ENCODE measurements at regions not wholly inside any gene's neighbourhood (a gene's known extent, or its start where the extent isn't known, plus 50 kb on each side); places are given as distances from the start of the nearest gene placed in this dataset.

DNA sequence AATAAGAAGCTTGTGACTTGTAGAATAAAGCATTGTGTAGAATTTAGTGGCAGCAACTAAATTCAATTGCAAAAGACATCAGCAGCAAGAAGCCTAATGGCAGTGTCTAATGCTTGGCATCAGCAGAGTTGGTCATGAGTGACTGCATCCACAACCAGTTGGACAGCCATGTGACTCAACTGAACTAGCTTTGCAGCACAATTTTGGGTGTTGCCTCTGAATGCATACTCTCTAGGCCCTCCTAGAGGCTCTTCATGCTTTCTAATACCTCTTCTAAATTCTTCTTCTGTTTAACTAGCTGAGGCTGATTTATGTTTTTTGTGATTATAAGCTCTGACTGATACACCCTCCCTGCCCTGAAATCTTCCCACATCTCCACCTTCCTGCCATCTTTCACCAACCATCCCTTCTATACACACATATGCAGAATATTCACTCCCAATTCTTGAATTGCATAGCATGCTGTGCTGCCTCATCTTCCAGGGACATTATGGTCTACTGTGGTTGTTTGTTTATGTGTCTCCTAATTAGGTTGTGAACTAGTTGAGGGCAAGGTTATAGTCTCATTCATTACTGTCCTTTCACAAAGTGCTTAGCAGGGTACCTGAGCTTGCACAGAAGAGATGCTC lies 266.7 kb upstream of the GJB5 start:
- no peak for DNase-seq (ENCODE audit: low read depth, low spot score)
- CTCF ChIA-PET = no interaction called here
- Histone ChIP-seq H3K9me1 (replicated peaks; ENCODE audit: control insufficient read depth, extremely low read depth, insufficient read depth, low read length) (no peaks in the 10 kb centered on the region), H3K9me3 (replicated peaks; ENCODE audit: control insufficient read depth, insufficient read depth, low read length) (peaks cover 1% of the 10 kb centered on the region), H3K4me3 (replicated peaks in 1 of 3; ENCODE audit: insufficient read depth in 1 of 3, low read depth in 1 of 3, low read length in 3 of 3) (no peak overlapping the region), H3K27me3 (ENCODE audit: control insufficient read depth in 2 of 2, insufficient read depth in 2 of 2, low read length in 2 of 2) (no peaks in the 10 kb centered on the region), H2AFZ (ENCODE audit: low read depth, low read length) (no peak overlapping the region), H3K4me2 (ENCODE audit: insufficient read depth, low read length) (no peak overlapping the region), H3K27ac (ENCODE audit: insufficient read depth, low read depth, low read length) (no peak overlapping the region), H4K20me1 (replicated peaks; ENCODE audit: control insufficient read depth, extremely low read depth, insufficient read depth, low read length) (no peaks in the 10 kb centered on the region), H3K9ac (replicated peaks; ENCODE audit: extremely low read depth, insufficient read depth, low read length) (no peak overlapping the region), H3K79me2 (ENCODE audit: control insufficient read depth, insufficient read depth, low read length) (no peaks in the 10 kb centered on the region), H3K4me1 (ENCODE audit: control insufficient read depth, extremely low read depth, insufficient read depth, low read length) (no peaks in the 10 kb centered on the region), H3K36me3 (ENCODE audit: control insufficient read depth in 2 of 2, extremely low read depth in 1 of 2, insufficient read depth in 2 of 2, low read length in 2 of 2) (no peaks in the 10 kb centered on the region)
- TF ChIP-seq JUN (IDR thresholded peaks at IDR 0.05; ENCODE audit: borderline replicate concordance, insufficient read depth, insufficient read length, low read depth) (no peak), MYC (IDR thresholded peaks at IDR 0.05; ENCODE audit: low read depth, low read length) (no peak), POLR2A (IDR thresholded peaks at IDR 0.05; ENCODE audit: low read depth, low read length) (no peak), GATA2 (IDR thresholded peaks at IDR 0.05; ENCODE audit: insufficient read depth, insufficient read length, low read depth, low read length) (no peak)
- TF ChIP-seq, protein P1, sequence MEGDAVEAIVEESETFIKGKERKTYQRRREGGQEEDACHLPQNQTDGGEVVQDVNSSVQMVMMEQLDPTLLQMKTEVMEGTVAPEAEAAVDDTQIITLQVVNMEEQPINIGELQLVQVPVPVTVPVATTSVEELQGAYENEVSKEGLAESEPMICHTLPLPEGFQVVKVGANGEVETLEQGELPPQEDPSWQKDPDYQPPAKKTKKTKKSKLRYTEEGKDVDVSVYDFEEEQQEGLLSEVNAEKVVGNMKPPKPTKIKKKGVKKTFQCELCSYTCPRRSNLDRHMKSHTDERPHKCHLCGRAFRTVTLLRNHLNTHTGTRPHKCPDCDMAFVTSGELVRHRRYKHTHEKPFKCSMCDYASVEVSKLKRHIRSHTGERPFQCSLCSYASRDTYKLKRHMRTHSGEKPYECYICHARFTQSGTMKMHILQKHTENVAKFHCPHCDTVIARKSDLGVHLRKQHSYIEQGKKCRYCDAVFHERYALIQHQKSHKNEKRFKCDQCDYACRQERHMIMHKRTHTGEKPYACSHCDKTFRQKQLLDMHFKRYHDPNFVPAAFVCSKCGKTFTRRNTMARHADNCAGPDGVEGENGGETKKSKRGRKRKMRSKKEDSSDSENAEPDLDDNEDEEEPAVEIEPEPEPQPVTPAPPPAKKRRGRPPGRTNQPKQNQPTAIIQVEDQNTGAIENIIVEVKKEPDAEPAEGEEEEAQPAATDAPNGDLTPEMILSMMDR (IDR thresholded peaks at IDR 0.05; ENCODE audit: extremely low read depth in 1 of 2, insufficient read depth in 1 of 2, low read depth in 1 of 2, low read length in 2 of 2) = no peak
- no TSS peak for BruUV-seq (replicated peaks)
- POLR2A ChIA-PET = no interaction called here
- dilution Hi-C loops (cut with MboI; ENCODE audit: extremely low pct_ligation_motif_present, low sequenced_read_pairs) (no loop called here), intact Hi-C loops (cut with micrococcal nuclease) (no loop called here)
- FAIRE-seq = no peak

DNA sequence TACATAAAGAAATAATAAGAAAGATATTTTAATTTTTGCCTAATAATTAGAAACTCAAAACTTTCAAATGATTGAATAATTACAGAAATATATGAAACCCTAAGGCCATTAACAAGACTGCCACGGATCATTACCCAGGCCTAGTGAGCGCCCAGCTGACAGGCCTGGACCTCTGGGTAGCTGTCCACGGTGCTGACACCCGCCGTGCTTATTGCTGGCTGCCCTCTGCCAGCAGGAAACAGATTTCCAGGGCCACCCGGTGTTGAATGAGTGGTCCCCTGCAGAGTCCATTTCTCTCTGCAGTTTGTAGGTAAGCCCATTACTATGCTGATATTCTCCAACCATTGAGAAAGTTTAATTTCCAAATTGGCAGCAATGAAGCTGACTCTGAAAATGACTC lies 254.4 kb upstream of the GJB5 start:
- CTCF ChIA-PET = no interaction called here
- no peak for FAIRE-seq
- intact Hi-C loops (cut with micrococcal nuclease) = no loop called here

More for the DNA sequence above, 254.4 kb upstream of the GJB5 start:
- dilution Hi-C loops (cut with MboI; ENCODE audit: extremely low pct_ligation_motif_present, low sequenced_read_pairs) = no loop called here
- POLR2A ChIA-PET = no interaction called here
- Histone ChIP-seq H2AFZ (ENCODE audit: low read depth, low read length) (no peak overlapping the region), H3K79me2 (ENCODE audit: control insufficient read depth, insufficient read depth, low read length) (no peaks in the 10 kb centered on the region), H3K4me2 (ENCODE audit: insufficient read depth, low read length) (no peak overlapping the region), H3K4me3 (replicated peaks in 1 of 3; ENCODE audit: insufficient read depth in 1 of 3, low read depth in 1 of 3, low read length in 3 of 3) (no peak overlapping the region), H3K9me3 (replicated peaks; ENCODE audit: control insufficient read depth, insufficient read depth, low read length) (no peaks in the 10 kb centered on the region), H3K9ac (replicated peaks; ENCODE audit: extremely low read depth, insufficient read depth, low read length) (no peak overlapping the region), H3K27ac (ENCODE audit: insufficient read depth, low read depth, low read length) (no peak overlapping the region), H4K20me1 (replicated peaks; ENCODE audit: control insufficient read depth, extremely low read depth, insufficient read depth, low read length) (no peaks in the 10 kb centered on the region), H3K9me1 (replicated peaks; ENCODE audit: control insufficient read depth, extremely low read depth, insufficient read depth, low read length) (no peaks in the 10 kb centered on the region), H3K4me1 (ENCODE audit: control insufficient read depth, extremely low read depth, insufficient read depth, low read length) (no peaks in the 10 kb centered on the region), H3K27me3 (ENCODE audit: control insufficient read depth in 2 of 2, insufficient read depth in 2 of 2, low read length in 2 of 2) (no peaks in the 10 kb centered on the region), H3K36me3 (ENCODE audit: control insufficient read depth in 2 of 2, extremely low read depth in 1 of 2, insufficient read depth in 2 of 2, low read length in 2 of 2) (no peaks in the 10 kb centered on the region)
- no TSS peak for BruUV-seq (replicated peaks)
- no peak for TF ChIP-seq EZH2 (IDR thresholded peaks at IDR 0.05; ENCODE audit: borderline replicate concordance, low read depth, low read length, severe bottlenecking)
- TF ChIP-seq, protein P2, sequence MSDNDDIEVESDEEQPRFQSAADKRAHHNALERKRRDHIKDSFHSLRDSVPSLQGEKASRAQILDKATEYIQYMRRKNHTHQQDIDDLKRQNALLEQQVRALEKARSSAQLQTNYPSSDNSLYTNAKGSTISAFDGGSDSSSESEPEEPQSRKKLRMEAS (IDR thresholded peaks at IDR 0.05; ENCODE audit: insufficient read depth, insufficient read length) = no peak
- no peak for TF ChIP-seq MYC (IDR thresholded peaks at IDR 0.05; ENCODE audit: low read depth, low read length)
- DNase-seq (ENCODE audit: low read depth, low spot score) = no peak

Measured in endothelial cell of umbilical vein (primary cell).